SK-N-SH treated with all-trans-retinoic acid at 6 μM for 48 hours (cell line): ENCODE measurements at regions not wholly inside any gene's neighbourhood (a gene's known extent, or its start where the extent isn't known, plus 50 kb on each side); places are given as distances from the start of the nearest gene placed in this dataset.

ENCODE experiments used
- ZNF8 ChIP-seq: fragments of 450-650 bp; formaldehyde crosslinking; IDR thresholded peaks from 2 replicates; pipeline ENCODE4 v1.5.0; 2020; ENCODE audit warnings: mild to moderate bottlenecking, moderate library complexity
- TF ChIP-seq, protein P1 (sequence below): fragments of 250-450 bp; sonication (Bioruptor Pico); IDR thresholded peaks from 2 replicates; pipeline ENCODE4 v1.8.0; 2020; ENCODE audit warnings: mild to moderate bottlenecking, moderate library complexity, borderline replicate concordance

DNA sequence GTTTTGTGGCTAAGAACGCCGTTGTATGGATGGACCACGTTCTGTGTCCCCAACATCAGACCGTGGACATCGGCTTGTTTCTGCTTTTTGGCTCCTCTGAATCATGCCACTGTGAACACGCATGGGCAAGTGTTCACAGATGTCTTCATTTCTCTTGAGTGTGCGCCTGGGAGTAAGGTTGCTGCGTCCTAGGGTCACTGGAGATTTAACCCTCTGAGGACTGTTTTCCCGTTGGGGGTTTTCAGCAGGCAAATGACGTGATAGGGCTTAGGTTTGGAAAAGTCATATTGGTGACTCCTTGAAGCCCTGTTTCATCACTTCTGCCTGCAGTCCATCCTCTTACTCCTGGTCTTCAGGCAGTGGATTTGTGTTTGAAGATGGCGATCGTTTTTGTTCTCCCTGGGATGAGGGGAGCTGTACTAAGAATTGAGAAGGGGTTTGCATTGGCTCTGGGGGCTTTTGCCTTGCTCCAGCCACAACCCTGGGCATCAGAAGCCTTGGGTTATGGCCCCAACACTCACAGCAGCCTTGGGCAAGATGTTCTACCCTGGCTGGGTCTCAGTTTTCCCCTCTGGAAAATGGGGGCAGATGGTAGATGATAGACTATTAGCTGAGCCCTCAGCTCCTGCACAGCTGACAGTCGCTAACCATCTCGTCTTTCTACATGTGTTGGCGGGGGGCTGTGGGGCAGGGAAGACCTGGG is 67.2 kb upstream of the CIBAR2 start:
- TF ChIP-seq, protein P1, sequence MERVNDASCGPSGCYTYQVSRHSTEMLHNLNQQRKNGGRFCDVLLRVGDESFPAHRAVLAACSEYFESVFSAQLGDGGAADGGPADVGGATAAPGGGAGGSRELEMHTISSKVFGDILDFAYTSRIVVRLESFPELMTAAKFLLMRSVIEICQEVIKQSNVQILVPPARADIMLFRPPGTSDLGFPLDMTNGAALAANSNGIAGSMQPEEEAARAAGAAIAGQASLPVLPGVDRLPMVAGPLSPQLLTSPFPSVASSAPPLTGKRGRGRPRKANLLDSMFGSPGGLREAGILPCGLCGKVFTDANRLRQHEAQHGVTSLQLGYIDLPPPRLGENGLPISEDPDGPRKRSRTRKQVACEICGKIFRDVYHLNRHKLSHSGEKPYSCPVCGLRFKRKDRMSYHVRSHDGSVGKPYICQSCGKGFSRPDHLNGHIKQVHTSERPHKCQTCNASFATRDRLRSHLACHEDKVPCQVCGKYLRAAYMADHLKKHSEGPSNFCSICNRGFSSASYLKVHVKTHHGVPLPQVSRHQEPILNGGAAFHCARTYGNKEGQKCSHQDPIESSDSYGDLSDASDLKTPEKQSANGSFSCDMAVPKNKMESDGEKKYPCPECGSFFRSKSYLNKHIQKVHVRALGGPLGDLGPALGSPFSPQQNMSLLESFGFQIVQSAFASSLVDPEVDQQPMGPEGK (CRISPR knock-in tag): no peak
- TF ChIP-seq ZNF8 (CRISPR knock-in tag): no peak
